K562 (cell line): ENCODE measurements at regions not wholly inside any gene's neighbourhood (a gene's known extent, or its start where the extent isn't known, plus 50 kb on each side); places are given as distances from the start of the nearest gene placed in this dataset.

Source experiments
- ATAC-seq: fragments of 200-7000 bp; cut with Tn5 transposase; 3 replicates; pipeline ENCODE4 v1.9.1; 2020; ENCODE audit warnings: moderate library complexity
- BruUV-seq: library from RNA; stranded (reverse); fragments of 400-500 nt; replicated peaks from 2 replicates; lab custom pipeline; 2021; lab: Mats Ljungman, UMichigan
- CTCF ChIA-PET: fragments of 300-600 bp; formaldehyde crosslinking; extraction: SDS; loops from one replicate; lab custom pipeline; 2021; ENCODE audit warnings: low intra/inter-chr PET ratio; lab: Yijun Ruan, JAX
- POLR2A ChIA-PET: fragments of 300-600, 350-650 bp; sonication (Branson Sonifier 250); formaldehyde crosslinking; extraction: SDS; loops from one replicate; lab custom pipeline; 2021; ENCODE audit warnings: antibody characterized with exemption, inconsistent platforms; lab: Yijun Ruan, JAX
- DNase-seq, 4 experiments: peaks; one replicate each; pipeline versions ENCODE4 v3.0.0 to v3.0.0-alpha.2; 2011 to 2018; ENCODE audit warnings: low spot score in 3 of 4, mixed read lengths in 3 of 4; ENCODE audit errors: extremely low read depth in 1 of 4
- FAIRE-seq: peaks from 2 replicates; lab custom pipeline; 2011; peaks lifted over from hg19 to GRCh38; lab: Jason Lieb, UNC
- H2AFZ ChIP-seq: 2 replicates; pipeline ENCODE4 v1.6.0; 2011; ENCODE audit warnings: low read depth, low read length, control low read depth, inconsistent platforms
- H3K27ac ChIP-seq: fragments of 200-600 bp; 3 replicates; pipeline ENCODE4 v1.8.0; 2011; ENCODE audit warnings: low read depth, mild to moderate bottlenecking, control low read depth, inconsistent platforms, low read length, moderate library complexity, mixed read lengths; ENCODE audit errors: extremely low read depth
- H3K27me3 ChIP-seq, 2 experiments: fragments of 300-600 bp in 1 of 2; 2 replicates in 1 of 2; 3 replicates in 1 of 2; pipeline versions ENCODE4 v1.6.0 to v1.8.0; 2011; ENCODE audit warnings: inconsistent platforms in 2 of 2, low read length in 2 of 2, mild to moderate bottlenecking in 1 of 2, mixed read lengths in 1 of 2, moderate library complexity in 1 of 2; ENCODE audit not compliant: control insufficient read depth in 2 of 2, insufficient read depth in 2 of 2
- H3K36me3 ChIP-seq: fragments of 300-600 bp; 3 replicates; pipeline ENCODE4 v1.8.0; 2011; ENCODE audit warnings: mild to moderate bottlenecking, low read length, inconsistent platforms; ENCODE audit not compliant: control insufficient read depth, insufficient read depth
- H3K4me1 ChIP-seq, 2 experiments: fragments of 200-600 bp in 1 of 2; replicated peaks in 1 of 2; 2 replicates in 1 of 2; 3 replicates in 1 of 2; pipeline versions ENCODE4 v1.5.1 to v1.8.0; 2011; ENCODE audit warnings: inconsistent platforms in 2 of 2, low read length in 2 of 2, mild to moderate bottlenecking in 1 of 2, mixed read lengths in 1 of 2, moderate library complexity in 1 of 2; ENCODE audit not compliant: control insufficient read depth in 2 of 2, insufficient read depth in 2 of 2
- H3K4me2 ChIP-seq: 2 replicates; pipeline ENCODE4 v1.6.1; 2011; ENCODE audit warnings: low read length, control low read depth, inconsistent platforms, mixed read lengths; ENCODE audit not compliant: insufficient read depth
- H3K4me3 ChIP-seq: fragments of 200-600 bp; sonication (generic), shearing (Covaris generic); 2 replicates; pipeline ENCODE4 v1.5.1; 2016; ENCODE audit warnings: control low read depth, inconsistent platforms
- H3K79me2 ChIP-seq: fragments of 200-600 bp; 3 replicates; pipeline ENCODE4 v1.8.0; 2011; ENCODE audit warnings: low read length, inconsistent platforms; ENCODE audit not compliant: control insufficient read depth, insufficient read depth
- H3K9ac ChIP-seq, 2 experiments: 2 replicates each; pipeline versions ENCODE4 v1.6.0 to v1.6.1; 2011; ENCODE audit warnings: low read depth in 2 of 2, low read length in 2 of 2, control low read depth in 1 of 2, inconsistent platforms in 1 of 2, mild to moderate bottlenecking in 1 of 2, mixed read lengths in 1 of 2; ENCODE audit not compliant: insufficient read depth in 1 of 2
- H3K9me1 ChIP-seq: one replicate; pipeline ENCODE4 v1.6.0; 2011; ENCODE audit warnings: inconsistent platforms, mild to moderate bottlenecking, low read length, moderate library complexity; ENCODE audit not compliant: control insufficient read depth, insufficient read depth
- H3K9me3 ChIP-seq: replicated peaks from 2 replicates; pipeline ENCODE4 v1.5.1; 2011; ENCODE audit warnings: low read depth, low read length, inconsistent platforms; ENCODE audit not compliant: control insufficient read depth, insufficient read depth
- H4K20me1 ChIP-seq: replicated peaks from 2 replicates; pipeline ENCODE4 v1.6.1; 2011; ENCODE audit warnings: low read length, inconsistent platforms, mixed read lengths; ENCODE audit not compliant: control insufficient read depth, insufficient read depth
- POLR2H ChIP-seq: IDR thresholded peaks from 2 replicates; pipeline ENCODE4 v1.6.1; 2016; ENCODE audit warnings: missing genetic modification characterization, low read depth, mild to moderate bottlenecking, control low read depth, missing compliant biosample characterization, moderate library complexity
- RAD51 ChIP-seq: fragments of 450-650 bp; IDR thresholded peaks from 2 replicates; pipeline ENCODE4 v1.7.1; 2016; ENCODE audit warnings: low read depth, mild to moderate bottlenecking, borderline replicate concordance
- ZNF583 ChIP-seq: fragments of 250-450 bp; sonication (Bioruptor Pico); IDR thresholded peaks from 2 replicates; pipeline ENCODE4 v1.4.0; 2020
- WGBS: fragments of 100-300 bp; shearing (Covaris generic); methylation state at CpG from one replicate; pipeline ENCODE4 v1.1.6; 2016; ENCODE audit warnings: low coverage, mixed read lengths; ENCODE audit not compliant: insufficient coverage; ENCODE audit errors: missing lambda C conversion rate; 5-methylcytosine and 5-hydroxymethylcytosine counted together
- in situ Hi-C: fragments of 300-500 bp; cut with MboI; formaldehyde crosslinking; loops from 4 replicates; pipeline ENCODE4 v1.15.0; 2018; ENCODE audit warnings: inconsistent platforms, mixed read lengths
- intact Hi-C: fragments of 100-400 bp; cut with micrococcal nuclease; formaldehyde crosslinking; loops from 2 replicates; pipeline ENCODE4 v1.14.2; 2022
- TF ChIP-seq, protein P1 (sequence below), 2 experiments: IDR thresholded peaks; 2 replicates each; pipeline ENCODE4 v1.6.1; 2011; ENCODE audit warnings: borderline replicate concordance in 1 of 2, control low read depth in 1 of 2, low read depth in 1 of 2, low read length in 1 of 2, mild to moderate bottlenecking in 1 of 2, mixed read lengths in 1 of 2, moderate library complexity in 1 of 2; ENCODE audit not compliant: insufficient read depth in 1 of 2, insufficient read length in 1 of 2, poor library complexity in 1 of 2, severe bottlenecking in 1 of 2; ENCODE audit errors: extremely low read depth in 1 of 2

DNA sequence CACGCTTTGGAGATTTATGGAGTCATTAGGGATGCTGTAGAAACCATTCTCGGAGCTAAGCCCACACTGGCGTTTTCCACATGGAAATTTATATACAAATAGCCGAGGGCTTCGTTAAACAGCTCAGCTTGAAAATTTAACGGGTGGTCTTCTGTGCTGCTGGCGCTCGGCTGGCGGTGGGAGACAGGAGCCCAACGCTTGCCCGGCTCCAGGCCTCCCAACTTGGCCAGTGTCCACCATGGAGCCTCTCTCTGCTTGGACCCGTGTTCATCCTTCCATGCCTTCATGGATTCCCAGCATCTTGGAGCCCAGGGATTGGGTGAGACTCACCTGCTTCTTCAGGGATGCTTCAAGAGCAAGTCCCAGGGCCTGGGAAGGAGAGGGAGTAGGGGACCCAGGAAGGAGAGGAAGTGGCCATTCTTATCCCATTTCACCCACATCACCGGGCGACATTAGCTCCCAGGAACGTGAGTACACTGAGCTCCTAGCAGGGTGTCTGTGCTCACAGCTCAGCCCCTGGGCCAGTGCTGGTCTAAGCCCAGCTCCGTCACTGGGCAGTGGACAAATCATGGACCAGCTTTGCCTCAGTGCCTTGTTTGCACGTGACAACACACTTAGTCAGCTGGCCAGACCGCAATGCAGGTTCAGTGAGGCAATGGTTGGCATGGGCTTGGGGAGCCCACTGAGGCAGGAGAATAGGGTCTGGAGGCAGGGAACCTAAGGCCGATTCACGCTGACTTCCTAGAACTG, 944.3 kb downstream of the BRD1 start:
- Histone ChIP-seq H3K27ac (no peak overlapping the region), H3K4me1 (no peaks in the 10 kb centered on the region), H4K20me1 (no peaks in the 10 kb centered on the region), H3K79me2 (no peaks in the 10 kb centered on the region), H3K36me3 (no peaks in the 10 kb centered on the region), H3K27me3 (no peaks in the 10 kb centered on the region; a peak in 1 of 5 replicates), H2AFZ (no peak overlapping the region), H3K9ac (no peak overlapping the region), H3K9me1 (no peaks in the 10 kb centered on the region), H3K4me2 (no peak overlapping the region), H3K4me3 (no peak overlapping the region), H3K9me3 (no peaks in the 10 kb centered on the region)
- ChIA-PET POLR2A (no interaction called here), CTCF (no interaction called here)
- 1% methylated on average over 20 of the region's 20 CpGs for WGBS
- DNase-seq (no peak), ATAC-seq (no peak), FAIRE-seq (no peak)
- no peak for TF ChIP-seq ZNF583
- TF ChIP-seq RAD51 = no peak
- TF ChIP-seq POLR2H = no peak
- TF ChIP-seq, protein P1, sequence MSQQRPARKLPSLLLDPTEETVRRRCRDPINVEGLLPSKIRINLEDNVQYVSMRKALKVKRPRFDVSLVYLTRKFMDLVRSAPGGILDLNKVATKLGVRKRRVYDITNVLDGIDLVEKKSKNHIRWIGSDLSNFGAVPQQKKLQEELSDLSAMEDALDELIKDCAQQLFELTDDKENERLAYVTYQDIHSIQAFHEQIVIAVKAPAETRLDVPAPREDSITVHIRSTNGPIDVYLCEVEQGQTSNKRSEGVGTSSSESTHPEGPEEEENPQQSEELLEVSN (IDR thresholded peaks at IDR 0.05; ENCODE audit: borderline replicate concordance in 1 of 2, extremely low read depth in 1 of 2, insufficient read depth in 1 of 2, insufficient read length in 1 of 2, low read depth in 1 of 2, low read length in 1 of 2, poor library complexity in 1 of 2, severe bottlenecking in 1 of 2) = no peak
- in situ Hi-C loops (no loop called here), intact Hi-C loops (no loop called here)
- no TSS peak for BruUV-seq
